C4-2B (cell line): ENCODE measurements at regions not wholly inside any gene's neighbourhood (a gene's known extent, or its start where the extent isn't known, plus 50 kb on each side); places are given as distances from the start of the nearest gene placed in this dataset.
A peak's percentile ranks its signal among the peaks of the same experiment; 100 is the strongest.

ENCODE experiments used
- H3K27ac ChIP-seq: fragments of 450-650 bp; 2 replicates; pipeline ENCODE4 v1.5.1; 2017
- ZFX ChIP-seq: fragments of 450-650 bp; IDR thresholded peaks from 2 replicates; pipeline ENCODE4 v1.6.1; 2017
- TF ChIP-seq, protein P1 (sequence below): fragments of 450-650 bp; conservative IDR thresholded peaks from 2 replicates; pipeline ENCODE4 v1.5.1; 2017; ENCODE audit warnings: mild to moderate bottlenecking

DNA sequence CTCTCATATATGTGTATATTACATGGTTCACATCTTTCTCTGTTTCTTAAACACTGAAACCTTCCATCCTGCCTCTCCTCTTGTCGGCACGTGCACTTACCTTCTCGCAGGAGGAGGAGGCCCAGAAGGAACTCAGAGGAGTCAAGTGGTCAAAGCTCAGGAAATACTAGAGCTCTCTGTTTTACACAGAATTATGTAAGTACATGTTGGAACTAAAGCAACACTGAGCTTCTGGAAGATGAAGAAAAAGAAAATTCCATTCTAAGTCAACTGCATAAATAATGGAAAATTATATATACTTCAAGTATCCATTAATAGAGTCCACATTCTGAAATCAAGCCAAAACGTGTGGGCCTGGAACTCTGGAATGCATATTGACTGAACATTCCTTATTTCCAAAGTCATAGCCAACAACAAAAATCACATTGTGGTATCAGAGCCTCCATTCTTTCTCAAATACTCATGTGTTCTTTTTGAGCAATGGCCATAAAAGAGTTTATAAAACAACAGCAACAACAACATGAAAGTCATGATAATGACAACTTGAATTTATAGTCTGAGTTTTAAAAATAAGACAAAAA, 121.5 kb upstream of the RAI14 start:
- no peak overlapping the region for H3K27ac ChIP-seq
- no peak for TF ChIP-seq ZFX
- TF ChIP-seq, protein P1, sequence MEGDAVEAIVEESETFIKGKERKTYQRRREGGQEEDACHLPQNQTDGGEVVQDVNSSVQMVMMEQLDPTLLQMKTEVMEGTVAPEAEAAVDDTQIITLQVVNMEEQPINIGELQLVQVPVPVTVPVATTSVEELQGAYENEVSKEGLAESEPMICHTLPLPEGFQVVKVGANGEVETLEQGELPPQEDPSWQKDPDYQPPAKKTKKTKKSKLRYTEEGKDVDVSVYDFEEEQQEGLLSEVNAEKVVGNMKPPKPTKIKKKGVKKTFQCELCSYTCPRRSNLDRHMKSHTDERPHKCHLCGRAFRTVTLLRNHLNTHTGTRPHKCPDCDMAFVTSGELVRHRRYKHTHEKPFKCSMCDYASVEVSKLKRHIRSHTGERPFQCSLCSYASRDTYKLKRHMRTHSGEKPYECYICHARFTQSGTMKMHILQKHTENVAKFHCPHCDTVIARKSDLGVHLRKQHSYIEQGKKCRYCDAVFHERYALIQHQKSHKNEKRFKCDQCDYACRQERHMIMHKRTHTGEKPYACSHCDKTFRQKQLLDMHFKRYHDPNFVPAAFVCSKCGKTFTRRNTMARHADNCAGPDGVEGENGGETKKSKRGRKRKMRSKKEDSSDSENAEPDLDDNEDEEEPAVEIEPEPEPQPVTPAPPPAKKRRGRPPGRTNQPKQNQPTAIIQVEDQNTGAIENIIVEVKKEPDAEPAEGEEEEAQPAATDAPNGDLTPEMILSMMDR = no peak

DNA sequence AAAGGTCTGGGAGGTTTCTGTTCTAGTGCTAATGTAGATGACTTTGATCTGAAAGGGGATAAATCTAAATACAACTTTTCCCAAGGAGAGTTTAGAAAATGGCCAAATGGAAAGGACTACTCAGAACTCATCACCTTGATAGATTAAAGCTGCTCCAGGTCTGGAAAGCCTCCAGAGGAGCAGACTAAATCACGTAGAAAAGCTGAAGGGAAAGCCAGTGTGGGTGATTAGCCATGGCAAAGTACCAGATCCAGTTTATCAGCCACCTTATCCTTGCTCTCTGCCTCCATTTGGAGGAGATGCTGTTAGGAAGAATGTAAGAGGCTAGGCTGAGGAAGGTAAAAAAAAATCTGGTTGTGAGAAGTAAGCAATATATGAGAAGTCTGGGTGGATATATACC, 120.7 kb upstream of the RAI14 start:
- no peak overlapping the region for H3K27ac ChIP-seq
- no peak for TF ChIP-seq ZFX
- TF ChIP-seq, protein P1 = no peak

DNA sequence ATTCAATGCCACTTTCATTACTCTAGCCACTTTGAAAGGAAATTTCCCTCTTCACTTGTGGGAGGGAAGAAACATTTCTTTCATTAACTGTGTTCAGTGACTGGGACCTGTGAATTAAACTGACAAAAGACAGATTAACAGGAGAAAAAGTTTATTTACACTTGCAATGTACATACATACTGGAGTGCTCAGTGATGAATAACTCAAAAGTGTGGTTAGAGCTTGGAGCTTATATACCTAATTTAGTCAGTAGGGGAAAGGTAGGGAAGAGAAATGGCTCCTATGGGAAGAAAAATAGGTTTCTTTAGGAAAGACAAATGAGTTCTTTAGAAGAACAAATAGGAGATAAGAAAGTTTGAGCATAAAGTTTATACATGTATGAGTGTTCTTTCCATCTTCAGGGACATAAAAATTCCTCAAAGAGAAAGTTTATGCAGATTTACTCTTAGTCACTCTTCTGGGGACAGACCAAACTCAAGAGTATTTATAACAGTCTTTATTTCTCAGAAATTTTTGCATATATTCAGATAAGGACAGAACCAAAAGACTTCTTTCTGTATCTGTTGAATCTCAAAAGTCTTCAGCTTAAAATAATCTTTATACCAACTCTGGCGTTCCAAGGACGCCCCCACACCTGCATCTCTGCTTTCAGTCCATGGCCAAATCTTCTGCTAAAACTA, 120.0 kb upstream of the RAI14 start:
- no peak for TF ChIP-seq ZFX
- TF ChIP-seq, protein P1 = no peak
- no peak overlapping the region for H3K27ac ChIP-seq

DNA sequence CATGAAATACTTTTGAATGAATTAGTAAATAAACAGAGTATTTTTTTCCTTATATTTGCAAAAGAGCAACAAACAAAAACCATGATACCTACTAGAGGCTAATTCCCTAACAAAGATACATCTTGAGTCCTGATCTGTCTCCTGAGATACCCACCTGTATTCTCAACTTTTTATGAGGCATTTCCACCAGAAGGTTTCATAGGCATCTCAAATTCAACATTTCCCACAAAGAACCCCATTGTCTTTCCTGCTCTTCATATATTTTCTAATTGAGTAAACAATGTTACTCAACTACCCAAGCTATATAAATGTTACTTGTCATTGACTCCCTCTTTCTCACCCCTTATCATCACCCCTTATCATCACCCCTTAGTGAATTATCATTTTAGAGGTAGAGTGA, 119.4 kb upstream of the RAI14 start:
- TF ChIP-seq ZFX = no peak
- TF ChIP-seq, protein P1 = no peak
- H3K27ac ChIP-seq = no peak overlapping the region

DNA sequence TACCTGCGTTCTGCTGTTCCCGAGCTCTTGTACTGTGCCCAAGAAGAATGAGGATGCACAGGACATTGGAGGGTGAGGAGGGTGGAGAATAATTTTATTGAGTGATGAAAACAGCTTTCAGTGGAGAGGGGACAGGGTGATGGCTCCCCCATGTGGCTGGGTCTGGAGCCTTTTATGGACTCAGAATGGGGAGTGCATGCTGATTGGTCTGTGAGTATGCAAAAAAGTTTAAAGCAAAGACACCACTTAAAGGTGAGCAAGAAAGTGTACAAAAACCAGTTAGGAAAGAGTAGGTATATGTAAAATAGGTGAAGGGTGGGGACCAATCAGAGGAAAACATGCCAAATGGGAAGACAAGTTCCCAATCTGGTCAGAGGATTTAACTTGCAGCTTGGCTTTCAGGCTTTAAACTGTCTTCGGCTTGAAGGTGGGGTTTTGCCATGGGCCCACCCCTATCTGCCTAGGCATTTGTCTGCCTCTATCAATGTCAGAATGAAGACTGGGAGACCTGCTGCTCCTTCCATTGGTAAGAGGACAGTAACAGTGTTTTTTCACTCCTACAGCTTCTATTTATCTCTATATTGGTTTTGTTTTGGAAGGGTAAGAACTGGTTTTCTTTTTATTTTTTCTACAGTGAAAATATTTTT, 118.0 kb upstream of the RAI14 start:
- no peak overlapping the region for H3K27ac ChIP-seq
- TF ChIP-seq, protein P1 = peak; percentile 39
- no peak for TF ChIP-seq ZFX

DNA sequence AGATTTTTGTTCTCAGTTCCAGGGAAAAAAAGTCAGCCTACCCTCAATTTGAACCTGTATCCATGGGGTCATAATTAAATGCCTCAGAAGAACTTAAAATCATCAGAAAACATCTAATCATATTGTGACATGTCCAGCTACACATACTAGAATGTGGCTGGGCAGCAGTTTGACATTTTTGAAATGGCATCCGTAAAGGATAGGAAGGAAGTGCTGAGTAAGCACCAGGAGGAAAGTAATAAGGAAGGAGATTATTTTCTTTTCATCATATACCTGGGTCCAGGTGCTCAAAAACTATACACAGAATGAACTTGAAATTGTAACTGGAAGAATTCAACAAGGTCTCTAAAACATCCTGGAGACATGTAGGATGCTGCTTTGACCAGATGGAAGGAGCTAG, 116.9 kb upstream of the RAI14 start:
- no peak for TF ChIP-seq ZFX
- TF ChIP-seq, protein P1 = no peak
- H3K27ac ChIP-seq = no peak overlapping the region

DNA sequence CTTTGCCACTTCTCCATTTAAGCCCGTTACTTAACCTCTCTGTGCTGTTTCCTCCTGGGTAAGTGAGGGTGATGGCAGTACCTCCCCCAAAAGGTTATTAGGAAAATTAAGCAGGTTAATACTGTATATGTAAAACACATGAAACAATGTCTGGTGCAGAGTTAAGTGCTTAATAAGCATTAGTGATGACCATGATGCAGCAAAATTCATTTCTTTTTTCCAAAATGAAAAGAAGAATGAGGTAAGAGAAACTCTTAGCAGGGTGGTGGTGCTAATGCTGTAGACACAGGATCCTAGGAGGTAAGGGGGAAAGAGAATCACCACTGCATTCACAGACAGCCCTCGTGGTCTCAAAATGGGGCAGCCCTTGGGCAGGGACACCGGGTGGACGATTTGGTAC, 115.1 kb upstream of the RAI14 start:
- no peak for TF ChIP-seq ZFX
- TF ChIP-seq, protein P1 = no peak
- H3K27ac ChIP-seq = no peak overlapping the region
